ENCODE measurements at regions not wholly inside any gene's neighbourhood (a gene's known extent, or its start where the extent isn't known, plus 50 kb on each side); places are given as distances from the start of the nearest gene placed in this dataset.

GRCh38 chr6:14354919-14355572 is 237.5 kb downstream of the CD83 start:
- TF ChIP-seq CTCF (IDR thresholded peaks at IDR 0.05 in 2 of 3, conservative IDR thresholded peaks at IDR 0.05 in 1 of 3; ENCODE audit: borderline replicate concordance in 1 of 3, insufficient read depth in 1 of 3, low read depth in 2 of 3, low read length in 2 of 3): no peak
- no peak for TF ChIP-seq REST (IDR thresholded peaks at IDR 0.05; ENCODE audit: low read depth)
- no peak for TF ChIP-seq POLR2A (IDR thresholded peaks at IDR 0.05; ENCODE audit: borderline replicate concordance, extremely low read depth, insufficient read depth, insufficient read length)
- no peak for TF ChIP-seq ZNF274 (IDR thresholded peaks at IDR 0.05; ENCODE audit: low read depth, low read length)

All from HCT116 (cell line).